HG03095 (cell line): ENCODE measurements at regions not wholly inside any gene's neighbourhood (a gene's known extent, or its start where the extent isn't known, plus 50 kb on each side); places are given as distances from the start of the nearest gene placed in this dataset.

Experiments used
- ATAC-seq: cut with Tn5 transposase; IDR thresholded peaks from one replicate; pipeline ENCODE4 v1.9.1; 2021; ENCODE audit warnings: moderate library complexity; ENCODE audit not compliant: unreplicated experiment

GRCh38 chr14:98368221-98368620 is 903.8 kb downstream of the BCL11B start:
- no peak for ATAC-seq

GRCh38 chr14:98368916-98369315 is 903.1 kb downstream of the BCL11B start:
- ATAC-seq, result no peak

GRCh38 chr14:98369344-98369743 is 902.7 kb downstream of the BCL11B start:
- ATAC-seq, result no peak

- no peak for ATAC-seq
These were observed 901.6 kb downstream of the BCL11B start for GRCh38 chr14:98370352-98370751.

GRCh38 chr14:98371141-98371540 is 900.9 kb downstream of the BCL11B start:
- no peak for ATAC-seq

GRCh38 chr14:98374136-98374535 is 897.9 kb downstream of the BCL11B start:
- no peak for ATAC-seq

- no peak for ATAC-seq
These were observed 896.4 kb downstream of the BCL11B start for GRCh38 chr14:98375566-98375965.

GRCh38 chr14:98379830-98380229 is 892.2 kb downstream of the BCL11B start:
- ATAC-seq, result no peak

GRCh38 chr14:98382662-98383061 is 889.3 kb downstream of the BCL11B start:
- no peak for ATAC-seq

GRCh38 chr14:98385851-98386250 is 886.1 kb downstream of the BCL11B start:
- ATAC-seq, result no peak

GRCh38 chr14:98391061-98391460 is 880.9 kb downstream of the BCL11B start:
- no peak for ATAC-seq

GRCh38 chr14:98393527-98393926 is 878.5 kb downstream of the BCL11B start:
- ATAC-seq, result no peak

- no peak for ATAC-seq
These were observed 867.2 kb downstream of the BCL11B start for GRCh38 chr14:98404811-98405210.

GRCh38 chr14:98408024-98408555 is 863.9 kb downstream of the BCL11B start:
- no peak for ATAC-seq

GRCh38 chr14:98408713-98409112 is 863.3 kb downstream of the BCL11B start:
- ATAC-seq, result no peak

- ATAC-seq, result no peak
These were observed 860.8 kb downstream of the BCL11B start for GRCh38 chr14:98411154-98411553.

GRCh38 chr14:98412431-98412830 is 859.6 kb downstream of the BCL11B start:
- no peak for ATAC-seq

GRCh38 chr14:98415766-98416165 is 856.2 kb downstream of the BCL11B start:
- ATAC-seq, result no peak

GRCh38 chr14:98417001-98417400 is 855.0 kb downstream of the BCL11B start:
- ATAC-seq, result no peak

- ATAC-seq, result no peak
These were observed 843.5 kb downstream of the BCL11B start for GRCh38 chr14:98428483-98428994.

GRCh38 chr14:98433436-98433835 is 838.6 kb downstream of the BCL11B start:
- ATAC-seq, result no peak

GRCh38 chr14:98437113-98437512 is 834.9 kb downstream of the BCL11B start:
- no peak for ATAC-seq

GRCh38 chr14:98444077-98444476 is 827.9 kb downstream of the BCL11B start:
- no peak for ATAC-seq
